Liver (tissue), 8 donors: ENCODE measurements at regions not wholly inside any gene's neighbourhood (a gene's known extent, or its start where the extent isn't known, plus 50 kb on each side); places are given as distances from the start of the nearest gene placed in this dataset.

Experiments used
- DNase-seq: peaks from one replicate; pipeline ENCODE4 v3.0.0-alpha.2; 2017; ENCODE audit warnings: low spot score
- H3K27ac ChIP-seq, 2 donors: one replicate each; pipeline ENCODE4 v1.7.0; 2013; ENCODE audit warnings: inconsistent platforms in 2 of 2, low read length in 2 of 2, control low read depth in 1 of 2, low read depth in 1 of 2, mild to moderate bottlenecking in 1 of 2
- H3K27me3 ChIP-seq, 4 donors: one replicate each; pipeline versions ENCODE4 v1.6.1 to v1.7.0; 2013; ENCODE audit warnings: low read length in 3 of 4, inconsistent platforms in 1 of 4, mild to moderate bottlenecking in 1 of 4, moderate library complexity in 1 of 4; ENCODE audit not compliant: control insufficient read depth in 4 of 4, insufficient read depth in 4 of 4
- H3K36me3 ChIP-seq, 4 donors: one replicate each; pipeline versions ENCODE4 v1.6.1 to v1.7.0; 2013; ENCODE audit warnings: low read length in 3 of 4, mild to moderate bottlenecking in 3 of 4, low read depth in 1 of 4, moderate library complexity in 1 of 4; ENCODE audit not compliant: control insufficient read depth in 4 of 4, insufficient read depth in 3 of 4
- H3K4me1 ChIP-seq, 4 donors: one replicate each; pipeline versions ENCODE4 v1.6.1 to v1.7.0; 2013; ENCODE audit warnings: low read length in 3 of 4, mild to moderate bottlenecking in 3 of 4, moderate library complexity in 1 of 4; ENCODE audit not compliant: control insufficient read depth in 4 of 4, insufficient read depth in 4 of 4
- H3K4me3 ChIP-seq, 3 donors: one replicate each; pipeline versions ENCODE4 v1.6.1 to v1.7.0; 2013; ENCODE audit warnings: low read length in 3 of 3, control low read depth in 1 of 3, low read depth in 1 of 3, mild to moderate bottlenecking in 1 of 3
- H3K9ac ChIP-seq, 2 donors: one replicate each; pipeline ENCODE4 v1.7.0; 2013; ENCODE audit warnings: low read length in 2 of 2, mild to moderate bottlenecking in 2 of 2, moderate library complexity in 2 of 2, control low read depth in 1 of 2, low read depth in 1 of 2
- H3K9me3 ChIP-seq, 4 donors: one replicate each; pipeline versions ENCODE4 v1.6.1 to v1.7.0; 2013; ENCODE audit warnings: low read length in 3 of 4; ENCODE audit not compliant: control insufficient read depth in 4 of 4
- CTCF ChIP-seq: fragments of 150-350 bp; IDR thresholded peaks from 2 replicates; pipeline ENCODE4 v1.5.1; 2017; ENCODE audit warnings: improper control_type of control experiment, low read depth, low read length; ENCODE audit not compliant: missing input control
- EGR1 ChIP-seq, 2 donors: IDR thresholded peaks; 2 replicates each; pipeline ENCODE4 v1.6.1; 2016 to 2018; ENCODE audit warnings: antibody characterized with exemption in 2 of 2, low read depth in 2 of 2
- FOXA1 ChIP-seq: IDR thresholded peaks from 2 replicates; pipeline ENCODE4 v1.6.1; 2016; ENCODE audit warnings: antibody characterized with exemption
- FOXA2 ChIP-seq: IDR thresholded peaks from 2 replicates; pipeline ENCODE4 v1.6.1; 2016; ENCODE audit warnings: antibody characterized with exemption
- GABPA ChIP-seq, 2 donors: IDR thresholded peaks in 1 of 2; conservative IDR thresholded peaks in 1 of 2; 2 replicates each; pipeline ENCODE4 v1.6.1; 2016; ENCODE audit warnings: antibody characterized with exemption in 2 of 2, mild to moderate bottlenecking in 1 of 2, moderate library complexity in 1 of 2
- HNF4A ChIP-seq, 2 donors: conservative IDR thresholded peaks; 2 replicates each; pipeline ENCODE4 v1.6.1; 2016; ENCODE audit warnings: antibody characterized with exemption in 2 of 2, mild to moderate bottlenecking in 2 of 2
- HNF4G ChIP-seq: IDR thresholded peaks from 2 replicates; pipeline ENCODE4 v1.6.1; 2016; ENCODE audit warnings: antibody characterized with exemption
- JUND ChIP-seq, 2 donors: IDR thresholded peaks; 2 replicates each; pipeline ENCODE4 v1.6.1; 2016; ENCODE audit warnings: antibody characterized with exemption in 2 of 2
- NR2F2 ChIP-seq: IDR thresholded peaks from 2 replicates; pipeline ENCODE4 v1.6.1; 2016; ENCODE audit warnings: antibody characterized with exemption
- RAD21 ChIP-seq, 2 donors: IDR thresholded peaks; 2 replicates each; pipeline ENCODE4 v1.6.1; 2016; ENCODE audit warnings: antibody characterized with exemption in 2 of 2, mild to moderate bottlenecking in 2 of 2
- RXRA ChIP-seq, 2 donors: IDR thresholded peaks; 2 replicates each; pipeline ENCODE4 v1.6.1; 2017 to 2018; ENCODE audit warnings: antibody characterized with exemption in 2 of 2, mild to moderate bottlenecking in 1 of 2
- SP1 ChIP-seq: IDR thresholded peaks from 2 replicates; pipeline ENCODE4 v1.6.1; 2018; ENCODE audit warnings: antibody characterized with exemption, mild to moderate bottlenecking
- TAF1 ChIP-seq: conservative IDR thresholded peaks from 2 replicates; pipeline ENCODE4 v1.6.1; 2016; ENCODE audit warnings: antibody characterized with exemption, mild to moderate bottlenecking
- YY1 ChIP-seq: IDR thresholded peaks from 2 replicates; pipeline ENCODE4 v1.6.1; 2016; ENCODE audit warnings: antibody characterized with exemption, mild to moderate bottlenecking
- ZBTB33 ChIP-seq: IDR thresholded peaks from 2 replicates; pipeline ENCODE4 v1.6.1; 2016; ENCODE audit warnings: antibody characterized with exemption
- WGBS: extraction: QIAGEN DNeasy Blood & Tissue Kit; methylation state at CpG from one replicate; pipeline ENCODE4 v1.1.7; 2013; 5-methylcytosine and 5-hydroxymethylcytosine counted together
- TF ChIP-seq, protein P1 (sequence below): IDR thresholded peaks from 2 replicates; pipeline ENCODE4 v1.6.1; 2016; ENCODE audit warnings: antibody characterized with exemption, mild to moderate bottlenecking
- TF ChIP-seq, protein P2 (sequence below): IDR thresholded peaks from 2 replicates; pipeline ENCODE4 v1.6.1; 2016; ENCODE audit warnings: antibody characterized with exemption
- TF ChIP-seq, protein P3 (sequence below): IDR thresholded peaks from 2 replicates; pipeline ENCODE4 v1.6.1; 2016; ENCODE audit warnings: antibody characterized with exemption
- donor health status: healthy.
- donor health status: healthy.
- donor health status: healthy.
- donor health status: healthy.
- donor health status: healthy.

- DNase-seq: no peak
- Histone ChIP-seq H3K9me3 (no peaks in the 10 kb centered on the region), H3K27ac (no peak overlapping the region), H3K36me3 (no peaks in the 10 kb centered on the region), H3K9ac (no peak overlapping the region), H3K4me1 (no peaks in the 10 kb centered on the region), H3K27me3 (peaks cover 0 to 4% (median 3%) of the 10 kb centered on the region in 4 donors), H3K4me3 (no peak overlapping the region)
- no peak for TF ChIP-seq NR2F2
- TF ChIP-seq HNF4A (conservative IDR thresholded peaks at IDR 0.05): no peak
- no peak for TF ChIP-seq FOXA1
- TF ChIP-seq, protein P1, sequence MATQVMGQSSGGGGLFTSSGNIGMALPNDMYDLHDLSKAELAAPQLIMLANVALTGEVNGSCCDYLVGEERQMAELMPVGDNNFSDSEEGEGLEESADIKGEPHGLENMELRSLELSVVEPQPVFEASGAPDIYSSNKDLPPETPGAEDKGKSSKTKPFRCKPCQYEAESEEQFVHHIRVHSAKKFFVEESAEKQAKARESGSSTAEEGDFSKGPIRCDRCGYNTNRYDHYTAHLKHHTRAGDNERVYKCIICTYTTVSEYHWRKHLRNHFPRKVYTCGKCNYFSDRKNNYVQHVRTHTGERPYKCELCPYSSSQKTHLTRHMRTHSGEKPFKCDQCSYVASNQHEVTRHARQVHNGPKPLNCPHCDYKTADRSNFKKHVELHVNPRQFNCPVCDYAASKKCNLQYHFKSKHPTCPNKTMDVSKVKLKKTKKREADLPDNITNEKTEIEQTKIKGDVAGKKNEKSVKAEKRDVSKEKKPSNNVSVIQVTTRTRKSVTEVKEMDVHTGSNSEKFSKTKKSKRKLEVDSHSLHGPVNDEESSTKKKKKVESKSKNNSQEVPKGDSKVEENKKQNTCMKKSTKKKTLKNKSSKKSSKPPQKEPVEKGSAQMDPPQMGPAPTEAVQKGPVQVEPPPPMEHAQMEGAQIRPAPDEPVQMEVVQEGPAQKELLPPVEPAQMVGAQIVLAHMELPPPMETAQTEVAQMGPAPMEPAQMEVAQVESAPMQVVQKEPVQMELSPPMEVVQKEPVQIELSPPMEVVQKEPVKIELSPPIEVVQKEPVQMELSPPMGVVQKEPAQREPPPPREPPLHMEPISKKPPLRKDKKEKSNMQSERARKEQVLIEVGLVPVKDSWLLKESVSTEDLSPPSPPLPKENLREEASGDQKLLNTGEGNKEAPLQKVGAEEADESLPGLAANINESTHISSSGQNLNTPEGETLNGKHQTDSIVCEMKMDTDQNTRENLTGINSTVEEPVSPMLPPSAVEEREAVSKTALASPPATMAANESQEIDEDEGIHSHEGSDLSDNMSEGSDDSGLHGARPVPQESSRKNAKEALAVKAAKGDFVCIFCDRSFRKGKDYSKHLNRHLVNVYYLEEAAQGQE: no peak
- no peak for TF ChIP-seq RXRA (IDR thresholded peaks at IDR 0.05)
- TF ChIP-seq SP1: no peak
- TF ChIP-seq JUND (IDR thresholded peaks at IDR 0.05): no peak
- TF ChIP-seq HNF4G: no peak
- no peak for TF ChIP-seq CTCF
- no peak for TF ChIP-seq YY1
- no peak for TF ChIP-seq EGR1 (IDR thresholded peaks at IDR 0.05; ENCODE audit: low read depth in 2 of 2)
- no peak for TF ChIP-seq FOXA2
- TF ChIP-seq, protein P2, sequence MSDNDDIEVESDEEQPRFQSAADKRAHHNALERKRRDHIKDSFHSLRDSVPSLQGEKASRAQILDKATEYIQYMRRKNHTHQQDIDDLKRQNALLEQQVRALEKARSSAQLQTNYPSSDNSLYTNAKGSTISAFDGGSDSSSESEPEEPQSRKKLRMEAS: no peak
- TF ChIP-seq, protein P3, sequence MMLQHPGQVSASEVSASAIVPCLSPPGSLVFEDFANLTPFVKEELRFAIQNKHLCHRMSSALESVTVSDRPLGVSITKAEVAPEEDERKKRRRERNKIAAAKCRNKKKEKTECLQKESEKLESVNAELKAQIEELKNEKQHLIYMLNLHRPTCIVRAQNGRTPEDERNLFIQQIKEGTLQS: no peak
- no peak for TF ChIP-seq ZBTB33
- no peak for TF ChIP-seq GABPA (IDR thresholded peaks at IDR 0.05 in 1 of 2, conservative IDR thresholded peaks at IDR 0.05 in 1 of 2)
- TF ChIP-seq RAD21 (IDR thresholded peaks at IDR 0.05): no peak
- no peak for TF ChIP-seq TAF1
- 73% methylated on average over 2 of the region's 2 CpGs for WGBS
Measured at GRCh38 chr10:120749072-120749471, 102.1 kb upstream of the WDR11 start.
